ENCODE measurements at regions not wholly inside any gene's neighbourhood (a gene's known extent, or its start where the extent isn't known, plus 50 kb on each side); places are given as distances from the start of the nearest gene placed in this dataset.

- RAD21 ChIA-PET (ENCODE audit: low non-redundant PET in 1 of 2, low total read pairs in 2 of 2, uncharacterized antibody in 2 of 2, unreplicated experiment in 2 of 2), result no interaction called here
- Histone ChIP-seq H3K4me1 (ENCODE audit: control insufficient read depth in 1 of 2, insufficient read depth in 2 of 2, low read length in 2 of 2) (peaks cover 0 to 8% of the 10 kb centered on the region in 2 experiments; a peak in 2 of 4 replicates), H3K27ac (ENCODE audit: low read depth, low read length) (no peak overlapping the region), H2AFZ (ENCODE audit: low read depth, low read length, poor library complexity, severe bottlenecking) (no peak overlapping the region), H3K79me2 (ENCODE audit: insufficient read depth, low read length) (no peaks in the 10 kb centered on the region), H4K20me1 (ENCODE audit: insufficient read depth) (no peaks in the 10 kb centered on the region), H3K4me2 (ENCODE audit: low read length) (no peak overlapping the region), H3K9me3 (ENCODE audit: control insufficient read depth in 1 of 2, insufficient read depth in 1 of 2, low read depth in 1 of 2, low read length in 2 of 2) (no peaks in the 10 kb centered on the region), H3K9ac (ENCODE audit: low read length) (no peak overlapping the region), H3K4me3 (replicated peaks in 1 of 2; ENCODE audit: low read depth in 1 of 2, low read length in 2 of 2) (no peak overlapping the region), H3K36me3 (ENCODE audit: control insufficient read depth in 1 of 2, insufficient read depth in 2 of 2, low read length in 2 of 2) (no peaks in the 10 kb centered on the region), H3K27me3 (ENCODE audit: insufficient read depth, low read length) (no peaks in the 10 kb centered on the region), H3K9me2 (ENCODE audit: insufficient read depth) (no peaks in the 10 kb centered on the region)
- POLR2A ChIA-PET, result no interaction called here
- ATAC-seq, result no peak
- no peak for TF ChIP-seq CEBPB (IDR thresholded peaks at IDR 0.05; ENCODE audit: low read depth)
- TF ChIP-seq CTCF (IDR thresholded peaks at IDR 0.05 in 2 of 3, conservative IDR thresholded peaks at IDR 0.05 in 1 of 3; ENCODE audit: borderline replicate concordance in 1 of 3, insufficient read depth in 1 of 3, low read depth in 2 of 3, low read length in 2 of 3), result no peak
- no peak for TF ChIP-seq JUND (IDR thresholded peaks at IDR 0.05)
- no peak for TF ChIP-seq EGR1 (IDR thresholded peaks at IDR 0.05; ENCODE audit: low read depth)
- TF ChIP-seq RAD21 (IDR thresholded peaks at IDR 0.05; ENCODE audit: low read depth), result no peak
- CTCF ChIA-PET, result no interaction called here
- intact Hi-C loops (cut with micrococcal nuclease), result no loop called here
- no peak for DNase-seq (ENCODE audit: low read depth, low spot score)
- BruUV-seq (replicated peaks), result no TSS peak
Measured at GRCh38 chr1:192758492-192758891, 50.3 kb upstream of the RGS2 start.

Data from HCT116 (cell line).